NT2/D1 (cell line): ENCODE measurements at regions not wholly inside any gene's neighbourhood (a gene's known extent, or its start where the extent isn't known, plus 50 kb on each side); places are given as distances from the start of the nearest gene placed in this dataset.

Experiments used
- YY1 ChIP-seq: IDR thresholded peaks from 2 replicates; pipeline ENCODE4 v1.6.1; 2011; ENCODE audit not compliant: insufficient read length, insufficient read depth
- ZNF274 ChIP-seq: IDR thresholded peaks from 2 replicates; pipeline ENCODE4 v1.6.1; 2011; ENCODE audit warnings: mild to moderate bottlenecking, low read depth, low read length

- no peak for TF ChIP-seq YY1
- TF ChIP-seq ZNF274, result no peak
These were observed 1372.7 kb downstream of the AACS start for GRCh38 chr12:126437934-126438333.
